ENCODE measurements at regions not wholly inside any gene's neighbourhood (a gene's known extent, or its start where the extent isn't known, plus 50 kb on each side); places are given as distances from the start of the nearest gene placed in this dataset.

DNA sequence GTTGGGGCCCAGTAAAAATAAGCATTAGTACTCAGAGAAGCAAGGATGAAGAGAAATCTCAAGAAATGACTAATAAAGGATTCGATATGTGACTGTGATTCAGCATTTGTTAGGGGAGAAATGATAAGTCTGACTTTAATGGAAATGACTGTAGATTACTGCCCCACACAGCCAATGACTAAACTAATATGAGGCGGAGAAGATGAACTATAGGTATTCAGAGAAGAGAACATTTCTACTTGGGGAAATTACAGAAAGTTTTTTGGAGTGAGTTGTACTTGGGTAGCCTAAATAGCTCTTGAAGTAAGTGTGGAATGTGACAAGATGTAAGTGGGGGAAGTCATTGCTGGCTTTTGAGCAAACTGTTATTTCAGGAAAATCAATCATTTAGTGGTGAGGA lies 380.0 kb downstream of the PDCD6IP start:
- H3K4me3 ChIP-seq (ENCODE audit: insufficient read depth, low read length, poor library complexity, severe bottlenecking), result no peak overlapping the region
- H3K27ac ChIP-seq (ENCODE audit: low read depth, low read length), result no peak overlapping the region
- no peak overlapping the region for H3K4me2 ChIP-seq (ENCODE audit: low read depth, low read length, poor library complexity, severe bottlenecking)
- H3K9me2 ChIP-seq (replicated peaks; ENCODE audit: insufficient read depth, low read length), result no peaks in the 10 kb centered on the region
- H3K79me2 ChIP-seq (ENCODE audit: insufficient read depth, low read length), result no peaks in the 10 kb centered on the region
- H3K27me3 ChIP-seq (ENCODE audit: low read length), result no peaks in the 10 kb centered on the region
- no peak overlapping the region for H2AFZ ChIP-seq (ENCODE audit: low read depth, low read length, severe bottlenecking)
- no peaks in the 10 kb centered on the region; the same call in 1 of the 2 replicates for H3K36me3 ChIP-seq (ENCODE audit: low read length)
- H4K20me1 ChIP-seq (ENCODE audit: low read depth, low read length), result no peaks in the 10 kb centered on the region
- no peak overlapping the region for H3K9ac ChIP-seq (ENCODE audit: low read length)
- no peaks in the 10 kb centered on the region for H3K9me3 ChIP-seq (ENCODE audit: insufficient read depth, low read length)
- no peaks in the 10 kb centered on the region for H3F3A ChIP-seq (ENCODE audit: insufficient read depth)
- no peak for TF ChIP-seq EZH2phosphoT487 (conservative IDR thresholded peaks at IDR 0.05; ENCODE audit: low read length)
- TF ChIP-seq, protein P1, sequence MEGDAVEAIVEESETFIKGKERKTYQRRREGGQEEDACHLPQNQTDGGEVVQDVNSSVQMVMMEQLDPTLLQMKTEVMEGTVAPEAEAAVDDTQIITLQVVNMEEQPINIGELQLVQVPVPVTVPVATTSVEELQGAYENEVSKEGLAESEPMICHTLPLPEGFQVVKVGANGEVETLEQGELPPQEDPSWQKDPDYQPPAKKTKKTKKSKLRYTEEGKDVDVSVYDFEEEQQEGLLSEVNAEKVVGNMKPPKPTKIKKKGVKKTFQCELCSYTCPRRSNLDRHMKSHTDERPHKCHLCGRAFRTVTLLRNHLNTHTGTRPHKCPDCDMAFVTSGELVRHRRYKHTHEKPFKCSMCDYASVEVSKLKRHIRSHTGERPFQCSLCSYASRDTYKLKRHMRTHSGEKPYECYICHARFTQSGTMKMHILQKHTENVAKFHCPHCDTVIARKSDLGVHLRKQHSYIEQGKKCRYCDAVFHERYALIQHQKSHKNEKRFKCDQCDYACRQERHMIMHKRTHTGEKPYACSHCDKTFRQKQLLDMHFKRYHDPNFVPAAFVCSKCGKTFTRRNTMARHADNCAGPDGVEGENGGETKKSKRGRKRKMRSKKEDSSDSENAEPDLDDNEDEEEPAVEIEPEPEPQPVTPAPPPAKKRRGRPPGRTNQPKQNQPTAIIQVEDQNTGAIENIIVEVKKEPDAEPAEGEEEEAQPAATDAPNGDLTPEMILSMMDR (IDR thresholded peaks at IDR 0.05; ENCODE audit: insufficient read depth, low read length, poor library complexity, severe bottlenecking), result no peak

DNA sequence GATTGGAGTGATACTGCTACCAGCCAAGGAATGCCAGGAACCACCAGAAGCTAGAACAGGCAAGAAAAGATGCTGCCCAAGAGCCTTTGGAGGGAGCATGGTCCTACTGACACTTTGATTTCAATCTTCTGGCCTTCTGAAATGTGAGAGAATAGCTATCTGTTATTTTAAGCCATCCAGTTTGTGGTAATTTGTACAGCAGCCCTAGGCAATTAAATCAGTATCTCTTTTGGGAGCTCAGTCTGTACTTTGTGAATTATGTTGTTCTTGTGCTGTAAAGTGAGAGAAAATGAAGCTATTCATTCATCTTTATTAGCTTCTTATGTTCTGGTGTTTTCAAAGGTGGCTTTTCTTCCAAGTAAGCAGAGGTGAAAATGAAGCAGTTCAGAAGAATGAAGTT lies 381.3 kb downstream of the PDCD6IP start:
- Histone ChIP-seq H3K9me2 (replicated peaks; ENCODE audit: insufficient read depth, low read length) (no peaks in the 10 kb centered on the region), H3K4me2 (ENCODE audit: low read depth, low read length, poor library complexity, severe bottlenecking) (no peak overlapping the region), H3K27me3 (ENCODE audit: low read length) (no peaks in the 10 kb centered on the region), H3K27ac (ENCODE audit: low read depth, low read length) (no peak overlapping the region), H2AFZ (ENCODE audit: low read depth, low read length, severe bottlenecking) (no peak overlapping the region), H3K9me3 (ENCODE audit: insufficient read depth, low read length) (no peaks in the 10 kb centered on the region), H3K9ac (ENCODE audit: low read length) (no peak overlapping the region), H4K20me1 (ENCODE audit: low read depth, low read length) (no peaks in the 10 kb centered on the region), H3K36me3 (ENCODE audit: low read length) (no peaks in the 10 kb centered on the region), H3K4me3 (ENCODE audit: insufficient read depth, low read length, poor library complexity, severe bottlenecking) (no peak overlapping the region), H3F3A (ENCODE audit: insufficient read depth) (no peaks in the 10 kb centered on the region), H3K79me2 (ENCODE audit: insufficient read depth, low read length) (no peaks in the 10 kb centered on the region)
- no peak for TF ChIP-seq EZH2phosphoT487 (conservative IDR thresholded peaks at IDR 0.05; ENCODE audit: low read length)
- TF ChIP-seq, protein P1 (IDR thresholded peaks at IDR 0.05; ENCODE audit: insufficient read depth, low read length, poor library complexity, severe bottlenecking), result no peak

DNA sequence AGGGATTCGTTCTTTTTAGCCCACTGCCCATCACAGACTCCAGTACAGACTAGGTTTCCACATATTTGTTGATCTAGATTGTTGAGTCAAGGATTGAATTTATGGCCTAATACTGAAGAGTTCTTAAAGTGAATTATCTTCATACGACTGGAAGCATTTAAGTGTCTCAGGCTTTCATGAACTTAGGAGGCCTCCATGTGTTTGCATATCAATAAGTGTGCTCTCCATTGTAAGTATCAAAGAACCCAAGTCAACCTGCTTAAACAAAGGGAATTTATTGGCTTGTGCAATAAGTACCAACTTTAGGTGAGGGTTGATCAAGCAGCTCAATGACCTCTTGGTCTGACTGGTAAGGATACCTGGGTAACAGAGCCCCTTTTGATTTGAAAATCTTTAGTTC lies 382.1 kb downstream of the PDCD6IP start:
- Histone ChIP-seq H3K27ac (ENCODE audit: low read depth, low read length) (no peak overlapping the region), H4K20me1 (ENCODE audit: low read depth, low read length) (no peaks in the 10 kb centered on the region), H3K79me2 (ENCODE audit: insufficient read depth, low read length) (no peaks in the 10 kb centered on the region), H3K4me2 (ENCODE audit: low read depth, low read length, poor library complexity, severe bottlenecking) (no peak overlapping the region), H3K9me3 (ENCODE audit: insufficient read depth, low read length) (no peaks in the 10 kb centered on the region), H3F3A (ENCODE audit: insufficient read depth) (no peaks in the 10 kb centered on the region), H3K9ac (ENCODE audit: low read length) (no peak overlapping the region), H3K4me3 (ENCODE audit: insufficient read depth, low read length, poor library complexity, severe bottlenecking) (no peak overlapping the region), H3K36me3 (ENCODE audit: low read length) (no peaks in the 10 kb centered on the region), H3K9me2 (replicated peaks; ENCODE audit: insufficient read depth, low read length) (no peaks in the 10 kb centered on the region), H3K27me3 (ENCODE audit: low read length) (no peaks in the 10 kb centered on the region), H2AFZ (ENCODE audit: low read depth, low read length, severe bottlenecking) (no peak overlapping the region)
- TF ChIP-seq EZH2phosphoT487 (conservative IDR thresholded peaks at IDR 0.05; ENCODE audit: low read length), result no peak
- TF ChIP-seq, protein P1 (IDR thresholded peaks at IDR 0.05; ENCODE audit: insufficient read depth, low read length, poor library complexity, severe bottlenecking), result no peak
